ENCODE measurements at regions not wholly inside any gene's neighbourhood (a gene's known extent, or its start where the extent isn't known, plus 50 kb on each side); places are given as distances from the start of the nearest gene placed in this dataset.

- H3K27me3 ChIP-seq (ENCODE audit: insufficient read depth, poor library complexity, severe bottlenecking): no peaks in the 10 kb centered on the region
- peak; percentile 77 to 96 for DNase-seq (ENCODE audit: low read depth in 1 of 2, low spot score in 1 of 2)
- H3K4me3 ChIP-seq (replicated peaks; ENCODE audit: insufficient read depth, low read length): no peak overlapping the region
- TF ChIP-seq POLR2AphosphoS5 (IDR thresholded peaks at IDR 0.05; ENCODE audit: low read depth): peak; percentile 30; the same call in 1 of the 2 replicates
- TF ChIP-seq CTCF (IDR thresholded peaks at IDR 0.05; ENCODE audit: insufficient read depth, low read length): no peak
- peak; percentile 12; the same call in 1 of the 2 replicates for TF ChIP-seq SPI1 (IDR thresholded peaks at IDR 0.05; ENCODE audit: borderline replicate concordance, low read depth)
- H3K27ac ChIP-seq (replicated peaks): peak overlapping the region; percentile 58
Measured at GRCh38 chr12:42698213-42698612, 108.7 kb upstream of the PRICKLE1 start.

- DNase-seq (ENCODE audit: low read depth in 1 of 2, low spot score in 1 of 2): peak; percentile 65 to 90
- H3K27me3 ChIP-seq (ENCODE audit: insufficient read depth, poor library complexity, severe bottlenecking): no peaks in the 10 kb centered on the region
- H3K27ac ChIP-seq (replicated peaks): peak overlapping the region; percentile 58
- TF ChIP-seq REST (IDR thresholded peaks at IDR 0.05; ENCODE audit: insufficient replicate concordance, low read depth): no peak
- no peak for TF ChIP-seq GABPA (IDR thresholded peaks at IDR 0.05; ENCODE audit: low read depth)
- TF ChIP-seq POLR2AphosphoS5 (IDR thresholded peaks at IDR 0.05; ENCODE audit: low read depth): no peak
- no peak for TF ChIP-seq SPI1 (IDR thresholded peaks at IDR 0.05; ENCODE audit: borderline replicate concordance, low read depth)
- TF ChIP-seq CTCF (IDR thresholded peaks at IDR 0.05; ENCODE audit: insufficient read depth, low read length): no peak
- no peak overlapping the region for H3K4me3 ChIP-seq (replicated peaks; ENCODE audit: insufficient read depth, low read length)
Measured at GRCh38 chr12:42696406-42697149, 107.0 kb upstream of the PRICKLE1 start.

- Histone ChIP-seq H3K27ac (replicated peaks) (no peak overlapping the region; the same call in 1 of the 2 replicates), H3K27me3 (ENCODE audit: insufficient read depth, poor library complexity, severe bottlenecking) (no peaks in the 10 kb centered on the region), H3K4me3 (replicated peaks; ENCODE audit: insufficient read depth, low read length) (no peak overlapping the region)
- TF ChIP-seq CTCF (IDR thresholded peaks at IDR 0.05; ENCODE audit: insufficient read depth, low read length): no peak
- no peak for TF ChIP-seq SPI1 (IDR thresholded peaks at IDR 0.05; ENCODE audit: borderline replicate concordance, low read depth)
- DNase-seq (ENCODE audit: low read depth in 1 of 2, low spot score in 1 of 2): no peak
Measured at GRCh38 chr12:42695490-42695995, 106.0 kb upstream of the PRICKLE1 start.

GRCh38 chr12:42692749-42693148 is 103.2 kb upstream of the PRICKLE1 start:
- DNase-seq (ENCODE audit: low read depth in 1 of 2, low spot score in 1 of 2): no peak
- H3K4me3 ChIP-seq (replicated peaks; ENCODE audit: insufficient read depth, low read length): no peak overlapping the region
- no peak overlapping the region for H3K27ac ChIP-seq (replicated peaks)
- TF ChIP-seq GABPA (IDR thresholded peaks at IDR 0.05; ENCODE audit: low read depth) (no peak), POLR2AphosphoS5 (IDR thresholded peaks at IDR 0.05; ENCODE audit: low read depth) (no peak), SPI1 (IDR thresholded peaks at IDR 0.05; ENCODE audit: borderline replicate concordance, low read depth) (no peak), REST (IDR thresholded peaks at IDR 0.05; ENCODE audit: insufficient replicate concordance, low read depth) (no peak), CTCF (IDR thresholded peaks at IDR 0.05; ENCODE audit: insufficient read depth, low read length) (no peak)
- H3K27me3 ChIP-seq (ENCODE audit: insufficient read depth, poor library complexity, severe bottlenecking): no peaks in the 10 kb centered on the region

Measured in HL-60 (cell line).